AG09309 (cell line): ENCODE measurements at regions not wholly inside any gene's neighbourhood (a gene's known extent, or its start where the extent isn't known, plus 50 kb on each side); places are given as distances from the start of the nearest gene placed in this dataset.

ENCODE experiments used
- DNase-seq: peaks from one replicate; pipeline ENCODE4 v3.0.0-alpha.2; 2010; ENCODE audit warnings: low read depth
- H3K4me3 ChIP-seq: 2 replicates; pipeline ENCODE4 v1.5.1; 2011; ENCODE audit warnings: mild to moderate bottlenecking, low read depth, low read length, moderate library complexity; ENCODE audit not compliant: control insufficient read depth
- TF ChIP-seq, protein P1 (sequence below): IDR thresholded peaks from 2 replicates; pipeline ENCODE4 v1.5.1; 2011; ENCODE audit warnings: mild to moderate bottlenecking, low read depth, low read length, inconsistent platforms; ENCODE audit not compliant: insufficient read depth, control insufficient read depth; ENCODE audit errors: missing control alignments

GRCh38 chr2:63772061-63772460 lies 69.6 kb upstream of the UGP2 start:
- TF ChIP-seq, protein P1, sequence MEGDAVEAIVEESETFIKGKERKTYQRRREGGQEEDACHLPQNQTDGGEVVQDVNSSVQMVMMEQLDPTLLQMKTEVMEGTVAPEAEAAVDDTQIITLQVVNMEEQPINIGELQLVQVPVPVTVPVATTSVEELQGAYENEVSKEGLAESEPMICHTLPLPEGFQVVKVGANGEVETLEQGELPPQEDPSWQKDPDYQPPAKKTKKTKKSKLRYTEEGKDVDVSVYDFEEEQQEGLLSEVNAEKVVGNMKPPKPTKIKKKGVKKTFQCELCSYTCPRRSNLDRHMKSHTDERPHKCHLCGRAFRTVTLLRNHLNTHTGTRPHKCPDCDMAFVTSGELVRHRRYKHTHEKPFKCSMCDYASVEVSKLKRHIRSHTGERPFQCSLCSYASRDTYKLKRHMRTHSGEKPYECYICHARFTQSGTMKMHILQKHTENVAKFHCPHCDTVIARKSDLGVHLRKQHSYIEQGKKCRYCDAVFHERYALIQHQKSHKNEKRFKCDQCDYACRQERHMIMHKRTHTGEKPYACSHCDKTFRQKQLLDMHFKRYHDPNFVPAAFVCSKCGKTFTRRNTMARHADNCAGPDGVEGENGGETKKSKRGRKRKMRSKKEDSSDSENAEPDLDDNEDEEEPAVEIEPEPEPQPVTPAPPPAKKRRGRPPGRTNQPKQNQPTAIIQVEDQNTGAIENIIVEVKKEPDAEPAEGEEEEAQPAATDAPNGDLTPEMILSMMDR, result no peak
- H3K4me3 ChIP-seq, result no peak overlapping the region
- no peak for DNase-seq

GRCh38 chr2:63775191-63775590 lies 66.5 kb upstream of the UGP2 start:
- H3K4me3 ChIP-seq, result no peak overlapping the region
- TF ChIP-seq, protein P1, result no peak
- DNase-seq, result no peak

GRCh38 chr2:63776382-63776781 lies 65.3 kb upstream of the UGP2 start:
- no peak for DNase-seq
- no peak overlapping the region for H3K4me3 ChIP-seq
- TF ChIP-seq, protein P1, result no peak

DNA sequence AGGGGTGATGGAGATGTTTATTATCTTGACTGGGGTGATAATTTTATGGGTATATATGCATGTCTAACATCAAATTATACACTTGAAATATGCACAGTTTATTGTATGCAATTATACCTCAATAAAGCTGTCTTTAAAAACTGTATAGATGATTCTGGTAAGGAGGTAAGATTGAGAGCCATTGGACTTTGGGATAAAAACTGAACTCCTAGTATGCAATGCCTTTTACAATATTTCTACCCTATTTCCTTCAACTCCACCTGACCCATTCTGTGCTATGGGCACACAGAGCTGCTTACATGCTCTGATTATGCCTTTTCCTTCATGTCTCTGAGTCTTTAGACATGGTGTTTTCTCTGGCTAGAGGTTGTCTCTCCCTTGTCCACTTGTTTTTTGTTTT lies 63.9 kb upstream of the UGP2 start:
- TF ChIP-seq, protein P1, result no peak
- DNase-seq, result no peak
- H3K4me3 ChIP-seq, result no peak overlapping the region

DNA sequence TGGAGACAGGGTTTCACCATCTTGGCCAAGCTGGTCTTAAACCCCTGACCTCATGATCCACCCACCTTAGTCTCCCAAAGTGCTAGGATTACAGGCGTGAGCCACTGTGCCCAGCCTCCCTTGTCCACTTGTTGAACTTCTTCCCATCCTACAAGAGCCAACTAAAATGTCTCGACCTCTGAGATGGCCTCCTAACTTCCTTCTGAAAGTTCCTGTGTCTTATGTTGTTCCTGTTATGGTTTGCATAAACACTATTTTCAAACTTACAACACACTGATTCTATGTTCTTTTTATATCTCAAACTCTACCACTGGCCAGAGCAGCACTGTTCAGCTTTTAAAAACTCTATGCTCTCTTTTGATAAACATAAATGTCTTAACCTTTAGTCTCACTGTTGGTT lies 63.3 kb upstream of the UGP2 start:
- DNase-seq, result no peak
- TF ChIP-seq, protein P1, result no peak
- no peak overlapping the region for H3K4me3 ChIP-seq

- DNase-seq, result no peak
- TF ChIP-seq, protein P1, result no peak
- no peak overlapping the region for H3K4me3 ChIP-seq
Observed at GRCh38 chr2:63780518-63781155, 61.1 kb upstream of the UGP2 start.
